Dermis blood vessel endothelial cell (primary cell): ENCODE measurements at regions not wholly inside any gene's neighbourhood (a gene's known extent, or its start where the extent isn't known, plus 50 kb on each side); places are given as distances from the start of the nearest gene placed in this dataset.
"Not testable (repeated sequence)": the region's sequence is repeated elsewhere in the genome, so short reads cannot be mapped to it uniquely, and the experiment has no call there.

Experiments used
- DNase-seq: peaks from one replicate; pipeline ENCODE4 v3.0.0; 2010

DNA sequence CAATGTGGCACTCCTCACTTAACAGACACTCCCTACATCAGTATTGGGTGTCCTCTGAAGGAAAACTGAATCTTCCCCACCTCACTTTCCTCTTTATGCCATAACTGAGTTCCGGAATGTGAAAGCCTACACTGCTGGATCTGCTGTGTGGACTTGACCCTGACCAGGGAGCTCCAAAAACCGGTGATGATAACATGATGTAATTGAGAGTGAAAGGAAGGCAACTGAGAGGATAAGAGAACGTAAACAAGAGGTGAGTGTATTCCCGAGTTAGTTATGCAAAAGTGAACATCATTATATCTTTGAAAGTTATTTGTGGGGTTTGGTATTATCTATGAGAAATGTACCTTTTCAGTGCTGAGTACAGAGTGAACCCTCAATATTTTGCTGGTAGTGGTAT is 1794.8 kb downstream of the MRPL39 start:
- no peak for DNase-seq

DNA sequence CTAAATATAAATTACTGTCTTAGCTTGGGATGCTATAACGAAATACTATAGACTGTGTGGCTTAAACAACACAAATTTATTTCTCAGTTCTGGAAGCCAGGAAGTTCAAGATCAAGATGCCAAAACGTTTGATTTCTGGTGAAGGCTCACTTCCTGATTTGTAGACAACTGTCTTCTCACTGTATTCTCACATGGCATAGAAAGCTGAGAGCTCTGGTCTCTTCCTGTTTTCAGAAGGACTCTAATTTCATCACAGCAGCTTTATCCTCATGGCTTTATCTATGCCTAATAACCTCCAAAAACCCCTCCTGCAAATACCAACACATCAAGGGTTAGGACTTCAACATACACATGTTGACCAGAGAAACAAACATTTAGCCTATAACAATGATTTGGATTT is 1795.5 kb downstream of the MRPL39 start:
- DNase-seq: no peak

DNA sequence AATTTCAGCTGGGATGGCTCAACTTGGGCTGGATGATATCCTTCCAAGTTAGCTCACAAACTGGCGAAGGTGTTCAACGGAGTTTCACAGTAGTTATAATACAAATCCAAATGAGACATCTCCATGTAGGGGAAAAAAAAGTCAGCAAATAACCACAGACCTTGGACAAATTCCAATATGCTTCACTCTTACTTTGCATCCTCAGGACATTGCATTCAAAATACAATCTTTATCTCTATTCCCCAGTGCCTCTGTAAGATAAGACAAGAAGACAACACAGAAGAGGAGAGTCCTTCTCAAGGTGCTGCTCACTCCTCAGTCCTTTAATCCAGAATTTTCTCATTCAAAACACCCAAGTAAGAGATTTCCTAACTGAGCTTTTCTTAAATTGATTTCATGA is 1797.7 kb downstream of the MRPL39 start:
- no peak for DNase-seq

DNA sequence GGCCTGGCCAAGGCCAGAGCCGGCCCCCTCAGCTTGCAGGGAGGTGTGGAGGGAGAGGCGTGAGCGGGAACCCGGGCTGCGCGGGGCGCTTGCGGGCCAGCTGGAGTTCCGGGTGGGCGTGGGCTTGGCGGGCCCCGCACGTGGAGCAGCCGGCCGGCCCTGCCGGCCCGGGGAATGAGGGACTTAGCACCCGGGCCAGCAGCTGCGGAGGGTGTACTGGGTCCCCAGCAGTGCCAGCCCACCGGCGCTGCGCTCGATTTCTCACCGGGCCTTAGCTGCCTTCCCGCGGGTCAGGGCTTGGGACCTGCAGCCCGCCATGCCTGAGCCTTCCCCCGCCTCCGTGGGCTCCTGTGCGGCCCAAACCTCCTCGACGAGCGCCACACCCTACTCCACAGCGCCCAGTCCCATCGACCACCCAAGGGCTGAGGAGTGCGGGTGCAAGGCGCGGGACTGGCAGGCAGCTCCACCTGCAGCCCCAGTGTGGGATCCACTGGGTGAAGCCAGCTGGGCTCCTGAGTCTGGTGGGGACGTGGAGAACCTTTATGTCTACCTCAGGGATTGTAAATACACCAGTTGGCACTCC is 1800.2 kb downstream of the MRPL39 start:
- DNase-seq: not testable (repeated sequence)

DNA sequence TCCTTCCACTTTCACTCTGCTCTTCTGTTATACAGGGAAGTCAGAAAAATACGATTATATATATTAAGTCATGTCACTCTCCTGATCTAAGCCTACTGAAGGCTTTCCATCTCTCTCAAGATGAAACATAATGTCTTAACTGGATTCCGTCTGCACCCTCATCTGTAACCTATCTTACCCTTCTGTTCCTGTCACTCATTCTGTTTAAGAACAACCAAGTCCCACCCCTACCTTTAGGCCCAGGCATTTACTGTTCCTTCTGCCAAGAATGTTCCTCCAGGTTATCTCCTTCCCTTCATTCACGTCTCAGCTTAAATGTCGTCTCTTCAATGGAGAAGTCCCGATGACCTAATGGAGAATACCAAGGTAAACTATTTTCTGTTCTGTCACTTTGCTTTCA is 1802.4 kb downstream of the MRPL39 start:
- DNase-seq: peak; percentile 0

DNA sequence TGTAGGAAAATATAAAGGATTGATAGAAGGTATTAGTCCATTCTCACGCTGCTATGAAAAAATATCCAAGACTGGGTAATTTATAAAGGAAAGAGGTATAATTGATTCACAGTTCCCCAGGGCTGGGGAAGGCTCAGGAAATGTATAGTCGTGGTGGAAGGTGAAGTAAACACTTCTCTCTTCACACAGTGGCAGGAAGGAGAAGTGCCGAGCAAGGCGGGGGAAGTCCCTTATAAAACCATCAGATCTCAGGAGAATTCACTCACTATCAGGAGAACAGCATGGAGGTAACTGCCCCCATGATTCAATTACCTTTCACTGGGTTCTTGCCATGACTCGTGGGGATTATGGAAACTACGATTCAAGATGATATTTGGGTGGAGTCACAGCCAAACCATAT is 1806.0 kb downstream of the MRPL39 start:
- no peak for DNase-seq

DNA sequence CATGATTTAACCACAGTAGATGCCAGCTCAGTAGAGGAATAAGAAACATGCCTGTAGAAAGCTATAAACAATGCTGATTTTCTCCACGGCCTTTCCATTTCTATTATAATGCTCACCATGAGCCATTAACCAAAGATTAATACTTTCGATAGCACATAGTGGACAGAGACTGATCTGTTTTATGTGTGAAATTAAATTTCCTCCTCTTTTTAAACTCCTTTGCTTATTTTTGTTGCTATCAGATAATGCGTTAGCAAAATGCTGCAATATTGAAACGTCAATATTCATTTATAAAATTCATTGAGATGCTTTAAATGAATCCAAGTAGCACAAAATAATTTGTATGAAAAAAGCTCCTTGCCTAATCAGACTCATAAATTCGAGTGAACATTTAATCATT is 1807.9 kb downstream of the MRPL39 start:
- DNase-seq: no peak

DNA sequence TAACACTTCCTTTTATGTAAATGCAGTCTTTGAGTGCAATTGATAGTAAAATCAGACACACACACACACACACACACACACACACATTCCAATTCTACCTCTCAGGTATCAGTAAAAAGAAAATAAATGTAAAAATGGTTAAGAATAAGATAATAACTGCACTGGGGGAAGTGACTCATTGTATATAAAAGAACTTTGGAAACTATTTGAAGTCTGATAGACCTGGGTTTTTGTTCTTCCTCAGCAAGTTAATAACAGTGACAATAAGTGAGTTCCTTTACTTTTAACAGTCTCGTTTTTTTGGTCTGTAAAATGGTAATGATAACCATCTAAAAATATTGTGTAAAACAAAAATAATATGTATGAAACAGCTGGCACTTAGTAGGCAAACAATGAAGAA is 1815.0 kb downstream of the MRPL39 start:
- DNase-seq: no peak

DNA sequence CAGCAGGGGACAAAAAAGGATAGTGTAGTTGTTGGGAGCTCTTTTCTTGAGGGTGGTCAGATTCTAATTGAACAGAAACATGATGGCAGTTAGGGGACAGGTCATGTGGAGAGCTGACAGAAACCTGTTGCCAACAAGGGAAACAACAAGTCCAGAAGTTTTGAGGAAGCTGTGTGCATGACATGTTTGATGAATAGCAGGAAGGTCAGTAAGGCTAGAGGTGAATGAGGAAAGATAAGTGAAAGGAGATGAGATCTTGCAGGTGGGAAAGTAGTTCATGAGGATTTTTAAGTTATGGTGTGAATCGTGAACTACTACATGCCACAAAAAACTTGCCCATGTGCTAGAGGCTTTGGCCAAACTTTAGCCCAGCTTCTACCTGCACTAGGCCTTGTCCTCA is 1817.4 kb downstream of the MRPL39 start:
- DNase-seq: no peak

DNA sequence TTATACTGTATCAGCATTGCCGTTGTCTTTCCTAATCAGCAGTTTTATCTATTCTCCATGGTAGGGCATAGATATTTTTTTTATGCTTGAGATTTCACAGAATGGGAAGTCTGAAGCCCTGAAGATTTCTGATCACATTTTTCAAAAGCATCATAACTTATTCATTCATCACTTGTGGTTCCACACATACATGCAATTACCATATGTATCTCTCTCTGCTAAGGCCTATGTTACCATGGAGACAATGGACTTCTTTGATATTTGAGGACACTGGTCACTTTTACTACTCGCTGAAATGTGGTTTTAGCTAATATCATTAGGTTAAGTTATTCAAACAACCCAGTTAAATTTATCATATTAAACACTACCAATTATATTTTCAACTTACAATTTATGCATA is 1827.0 kb downstream of the MRPL39 start:
- no peak for DNase-seq

DNA sequence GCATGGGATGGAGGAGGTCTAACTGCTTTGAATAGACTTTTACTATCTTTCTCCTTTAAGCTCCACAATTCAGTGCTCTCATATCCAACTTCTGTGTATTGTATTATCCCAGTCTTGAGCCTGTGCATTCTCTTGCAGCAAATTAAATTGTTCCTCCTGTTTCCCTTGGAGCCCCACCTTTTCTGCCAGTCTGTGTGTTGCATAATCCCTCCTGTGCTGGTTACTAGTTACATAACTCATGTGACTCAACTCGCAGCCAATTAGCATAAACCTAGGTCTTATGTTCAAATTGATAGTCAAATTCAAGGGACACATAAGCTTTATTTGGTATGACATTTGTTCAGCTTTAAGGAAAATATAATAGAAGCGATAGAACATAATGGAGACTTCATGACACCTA is 1863.5 kb downstream of the MRPL39 start:
- DNase-seq: no peak

DNA sequence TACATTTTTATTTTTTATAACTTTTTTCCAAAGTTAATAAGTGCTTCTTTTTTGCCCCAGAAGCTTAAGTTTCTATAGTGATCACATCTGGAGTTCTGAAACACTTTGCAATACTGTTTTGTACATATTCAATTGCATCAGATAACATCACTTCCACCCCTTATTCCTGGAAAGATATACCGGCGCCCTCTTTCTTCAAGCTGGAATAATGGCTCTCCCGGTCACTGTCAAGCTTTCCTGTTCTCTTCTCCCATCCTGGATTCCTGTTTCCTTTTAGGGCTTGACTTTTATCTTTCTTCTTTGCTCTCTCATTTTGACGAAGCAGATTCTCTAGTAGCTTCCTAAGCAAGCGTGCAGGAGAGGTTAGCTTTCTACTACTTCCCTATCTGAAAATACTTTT is 1866.8 kb downstream of the MRPL39 start:
- no peak for DNase-seq

DNA sequence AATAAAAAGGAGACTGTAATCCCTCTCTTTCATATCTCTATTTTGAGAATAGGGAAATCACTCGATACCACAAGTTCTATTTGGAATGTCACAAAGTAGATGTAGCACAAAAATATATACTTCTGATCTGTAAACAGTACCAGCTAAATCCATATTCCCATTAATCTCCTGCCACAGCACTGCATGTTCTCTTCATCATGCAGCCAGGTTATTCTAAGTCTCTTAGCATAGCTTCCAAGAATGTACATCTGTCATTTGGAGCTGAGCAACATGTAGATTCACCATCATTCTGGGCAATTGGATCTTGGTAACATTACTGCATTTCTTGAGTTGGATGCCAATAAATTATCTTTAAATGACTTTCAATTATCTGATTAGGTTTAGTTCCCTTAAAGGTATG is 1874.5 kb downstream of the MRPL39 start:
- no peak for DNase-seq

DNA sequence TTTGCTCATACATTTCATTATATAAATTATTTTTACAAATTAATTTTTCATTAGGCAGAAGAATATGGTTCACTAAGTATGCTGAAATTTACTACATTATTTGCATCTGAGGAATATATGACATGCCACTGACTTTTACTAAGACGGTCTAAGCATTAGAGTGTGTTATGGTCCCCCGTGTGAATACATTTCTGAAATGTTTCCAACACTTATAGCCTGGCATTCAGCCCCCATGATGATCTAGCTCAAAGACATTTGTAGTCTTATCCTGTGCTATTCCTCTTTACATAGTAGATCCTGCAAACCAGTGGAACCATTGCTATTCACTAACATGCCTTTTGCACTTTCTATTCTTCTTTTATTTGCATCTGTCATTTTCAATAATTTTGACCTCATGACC is 1878.0 kb downstream of the MRPL39 start:
- DNase-seq: no peak

DNA sequence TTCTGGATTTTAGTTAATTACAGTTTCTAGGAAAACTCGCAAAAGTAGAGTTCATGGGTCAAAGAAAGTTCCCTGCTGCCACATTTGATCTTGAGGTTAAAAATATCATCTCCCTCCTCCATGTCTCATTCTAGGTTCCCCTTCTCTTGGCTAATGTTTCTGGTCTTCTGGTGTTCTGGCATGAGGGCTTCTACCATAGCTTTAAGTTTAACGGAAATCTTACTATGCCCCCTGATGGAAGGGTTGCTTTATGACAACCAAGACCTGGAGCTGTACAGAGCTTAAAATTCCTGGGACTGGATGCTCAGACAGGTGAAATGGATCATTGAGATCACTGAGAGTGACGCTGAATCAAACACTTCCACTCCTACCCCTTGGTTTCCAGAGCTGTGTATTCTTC is 1881.7 kb downstream of the MRPL39 start:
- no peak for DNase-seq

DNA sequence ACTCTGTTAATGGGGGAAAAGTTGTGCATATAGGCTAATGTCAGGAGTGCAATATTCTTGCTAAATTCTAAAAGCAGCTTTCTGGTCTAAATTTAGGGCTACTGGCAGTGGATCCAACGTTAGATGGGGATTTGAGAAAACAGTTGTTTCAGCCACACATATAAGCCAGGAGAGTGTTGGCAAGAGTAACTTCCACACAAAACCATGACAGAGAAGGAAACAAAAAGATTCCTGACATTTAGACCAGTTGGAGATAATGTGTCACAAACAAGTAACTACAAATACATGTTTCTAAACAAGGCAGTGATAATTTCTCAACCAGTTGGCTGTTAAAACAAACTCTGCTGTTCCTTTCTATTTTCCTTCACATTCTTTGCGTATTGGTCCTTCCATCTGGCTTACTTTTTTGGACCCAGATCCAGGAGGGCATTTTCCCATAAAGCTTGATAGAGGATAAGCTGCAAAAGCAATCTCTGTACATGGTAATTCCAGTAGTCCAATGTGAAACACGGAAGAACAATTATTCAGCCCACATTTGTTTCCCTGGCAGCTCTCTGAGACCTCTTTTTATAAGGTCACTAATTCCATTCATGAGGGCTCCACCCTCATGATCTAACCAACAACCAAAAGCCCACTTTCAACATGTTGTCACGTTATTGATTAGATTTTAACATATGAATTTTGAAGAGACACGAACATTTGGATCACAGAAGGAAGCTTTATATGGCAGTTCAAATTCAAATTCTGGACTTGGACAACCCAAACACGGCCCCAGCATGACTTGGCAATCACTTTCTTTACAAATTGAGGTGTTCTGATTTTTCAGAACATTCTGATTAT is 1888.6 kb downstream of the MRPL39 start:
- DNase-seq: no peak

DNA sequence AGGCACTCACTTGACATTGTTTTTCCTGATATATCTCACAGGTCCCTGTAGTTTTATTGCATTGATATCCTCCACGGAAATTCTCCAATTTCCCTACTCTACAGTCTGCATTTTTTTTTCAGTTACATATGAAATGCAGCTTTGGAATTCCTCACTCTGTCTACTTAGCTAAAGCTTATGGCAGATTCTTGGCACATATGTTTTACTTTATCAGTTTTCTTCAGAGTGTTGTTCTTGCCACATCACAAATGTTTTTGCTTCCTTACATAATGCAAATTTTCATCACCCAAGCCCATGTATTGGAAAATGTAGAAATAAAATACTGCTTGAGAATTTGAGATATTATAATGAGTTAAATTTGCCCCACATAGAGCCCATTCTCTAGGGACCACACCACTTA is 1895.1 kb downstream of the MRPL39 start:
- DNase-seq: no peak

DNA sequence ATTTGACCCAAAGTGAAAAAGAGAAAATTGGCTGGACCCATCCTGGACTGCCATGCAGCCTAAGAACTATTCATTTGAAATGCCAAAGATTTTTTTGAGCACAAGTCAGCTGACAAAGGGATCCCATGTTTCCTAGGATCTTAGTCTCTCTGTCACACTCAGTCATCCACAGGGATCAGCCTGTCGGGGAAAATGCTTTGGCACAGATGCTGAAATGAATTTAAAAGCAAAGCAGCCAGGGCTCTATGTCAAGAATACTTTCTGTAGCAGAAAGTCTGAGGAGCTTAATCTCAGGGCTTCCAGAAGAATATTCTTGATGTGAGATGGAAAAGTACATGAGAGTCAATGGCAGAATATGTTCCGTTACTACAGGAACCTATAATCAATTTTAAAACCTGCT is 1900.8 kb downstream of the MRPL39 start:
- DNase-seq: no peak

DNA sequence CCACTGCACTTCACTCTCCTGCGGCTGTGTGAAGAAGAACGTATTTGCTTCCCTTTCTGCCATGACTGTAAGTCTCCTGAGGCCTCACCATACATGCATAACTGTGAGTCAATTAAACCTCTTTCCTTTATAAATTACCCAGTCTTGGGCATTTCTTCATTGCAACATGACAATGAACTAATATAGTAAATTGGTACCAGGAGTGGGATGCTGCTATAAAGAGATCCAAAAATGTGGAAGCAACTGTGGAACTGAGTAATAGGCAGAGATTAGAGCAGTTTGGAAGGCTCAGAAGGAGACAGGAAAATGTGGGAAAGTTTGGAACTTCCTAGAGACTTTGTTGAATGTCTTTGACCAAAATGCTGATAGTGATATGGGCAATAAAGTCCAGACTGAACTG is 1907.9 kb downstream of the MRPL39 start:
- no peak for DNase-seq

DNA sequence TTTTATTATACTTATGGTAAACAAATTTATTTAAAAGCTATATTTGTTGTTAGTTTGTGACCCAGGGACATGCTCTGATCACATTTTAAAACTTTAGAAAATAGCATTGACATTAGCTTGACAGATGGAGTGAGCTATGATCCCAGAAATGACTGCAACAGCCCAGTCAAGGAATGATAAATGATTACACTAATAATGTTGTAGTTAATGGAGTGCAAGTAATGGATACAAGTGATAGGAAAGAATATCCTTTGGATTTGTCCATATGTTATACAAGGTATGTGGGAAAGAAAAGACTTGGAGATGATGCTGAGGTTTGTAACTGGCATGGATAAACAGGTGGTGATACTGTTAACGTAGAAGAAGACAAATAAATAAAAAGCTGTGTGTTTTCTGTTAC is 1908.7 kb downstream of the MRPL39 start:
- no peak for DNase-seq

DNA sequence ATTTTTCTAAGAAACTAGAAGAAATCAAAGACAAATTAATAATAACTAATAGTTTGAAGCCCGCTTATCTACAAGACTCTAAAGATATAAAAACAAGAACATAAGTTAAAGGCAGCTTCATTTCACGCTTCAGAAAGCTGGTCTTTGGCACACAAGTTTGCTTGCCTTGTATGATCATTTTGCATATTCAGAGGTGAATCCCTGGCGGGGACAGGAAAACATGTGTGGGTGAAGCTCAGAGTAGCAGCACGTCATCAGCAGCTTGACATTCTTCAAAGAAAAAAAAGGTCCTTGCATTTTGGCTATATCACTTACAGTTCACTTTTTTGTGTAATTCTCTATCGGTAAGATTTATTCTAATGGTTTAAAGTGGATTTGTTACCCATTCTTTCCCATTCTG is 1911.8 kb downstream of the MRPL39 start:
- no peak for DNase-seq

DNA sequence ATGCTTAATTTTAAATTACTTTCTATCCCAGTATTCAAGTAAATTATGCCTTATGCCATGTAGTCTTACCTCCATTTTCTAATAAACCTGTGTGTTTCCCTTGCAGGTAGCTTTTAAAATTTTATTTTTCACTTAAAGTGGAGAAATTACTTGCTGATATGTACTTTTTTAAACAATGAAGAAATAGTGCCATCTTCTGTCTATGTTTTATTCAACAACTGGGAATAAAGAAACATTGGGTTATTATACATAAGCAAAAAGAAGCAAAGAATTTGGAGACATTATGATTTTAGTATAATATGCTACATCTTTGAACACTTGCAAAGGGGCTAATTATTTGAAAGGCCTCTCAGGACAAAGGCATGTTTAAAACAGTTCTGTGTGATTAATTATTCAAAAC is 1912.9 kb downstream of the MRPL39 start:
- no peak for DNase-seq

DNA sequence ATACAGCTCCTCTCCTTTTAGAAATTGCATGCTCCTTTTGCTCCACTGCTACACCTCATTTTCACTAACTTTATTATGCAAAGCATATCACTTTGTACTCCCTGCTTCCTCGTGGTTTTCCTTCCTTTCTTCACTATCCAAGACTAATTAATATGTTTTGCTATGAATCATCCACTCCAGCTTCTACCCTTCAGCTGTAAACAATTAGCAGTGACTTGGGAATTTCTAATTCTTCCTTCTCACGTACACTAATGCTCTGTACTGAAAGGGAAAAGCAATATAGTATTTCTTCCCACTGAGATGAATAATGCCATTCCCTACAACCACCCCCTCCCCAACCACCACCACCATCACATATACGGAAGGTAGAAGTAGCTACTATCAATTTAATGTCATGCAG is 1917.0 kb downstream of the MRPL39 start:
- no peak for DNase-seq

DNA sequence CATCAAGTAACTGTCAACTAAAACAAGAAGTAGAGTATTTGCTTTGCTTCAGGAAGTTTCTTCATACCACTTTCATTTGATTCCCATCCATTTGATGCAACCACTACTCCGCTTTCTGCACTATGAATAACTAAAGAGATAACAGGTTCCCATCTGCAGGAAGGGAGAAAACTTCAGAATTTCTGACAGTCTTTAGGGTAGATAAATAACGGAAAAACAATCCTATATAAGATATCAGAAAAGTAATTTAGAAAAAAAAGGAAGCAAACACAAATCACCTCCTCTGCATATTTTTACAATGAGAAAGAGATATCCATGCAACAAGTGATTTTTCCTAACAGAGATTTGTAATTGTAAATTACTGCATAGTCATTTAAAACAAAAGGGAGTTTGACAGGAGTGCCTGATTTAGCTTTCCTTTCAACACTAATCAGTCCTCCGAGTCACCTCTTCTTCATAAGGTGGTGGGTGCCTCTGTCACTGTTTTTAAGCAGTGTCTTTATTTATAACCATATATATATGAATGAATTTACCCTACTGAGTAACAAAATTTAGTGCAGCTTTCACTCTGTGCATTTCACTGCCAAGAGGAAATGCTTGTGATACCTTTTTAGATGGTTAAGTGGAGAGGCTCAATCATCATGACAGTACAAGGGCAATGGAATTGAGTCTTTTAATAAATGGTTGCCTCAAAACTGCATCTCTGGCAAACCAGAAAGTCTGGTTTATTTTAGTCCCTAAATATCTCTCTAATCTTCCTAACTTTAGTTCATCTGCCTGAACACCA is 1920.4 kb downstream of the MRPL39 start:
- DNase-seq: no peak
